ENCODE measurements at regions not wholly inside any gene's neighbourhood (a gene's known extent, or its start where the extent isn't known, plus 50 kb on each side); places are given as distances from the start of the nearest gene placed in this dataset.

GRCh38 chr10:109790647-109791046, 132.7 kb downstream of the XPNPEP1 start:
- Mint-ChIP-seq H3K9me3 (peaks cover 15 to 18% of the 10 kb centered on the region in 2 experiments), H3K36me3 (ENCODE audit: insufficient read depth in 1 of 3, low read depth in 3 of 3) (peaks cover 3 to 15% (median 7%) of the 10 kb centered on the region in 3 experiments), H3K27me3 (ENCODE audit: low read depth) (no peaks in the 10 kb centered on the region), H3K4me3 (no peak overlapping the region), H3K4me1 (no peaks in the 10 kb centered on the region), H3K27ac (no peak overlapping the region)
- no peak for DNase-seq
- Histone ChIP-seq H2AK5ac (ENCODE audit: insufficient read length, low read length) (no peak overlapping the region), H3K27me3 (ENCODE audit: insufficient read depth, low read length) (no peaks in the 10 kb centered on the region), H3K18ac (ENCODE audit: insufficient read length, low read depth, low read length) (no peak overlapping the region), H4K20me1 (ENCODE audit: control insufficient read depth, insufficient read depth, insufficient read length) (no peaks in the 10 kb centered on the region), H2BK5ac (ENCODE audit: insufficient read length, low read length) (no peak overlapping the region), H2AFZ (ENCODE audit: low read length) (no peak overlapping the region), H2BK20ac (ENCODE audit: low read depth, low read length, poor library complexity, severe bottlenecking) (no peak overlapping the region), H3K23me2 (ENCODE audit: insufficient read length, low read depth, low read length, poor library complexity, severe bottlenecking) (no peaks in the 10 kb centered on the region), H3K56ac (ENCODE audit: insufficient read length, low read depth, low read length) (no peak overlapping the region), H4K8ac (replicated peaks; ENCODE audit: insufficient read length, low read depth, low read length) (no peak overlapping the region), H3K79me2 (ENCODE audit: insufficient read depth, low read length) (no peaks in the 10 kb centered on the region), H3K14ac (ENCODE audit: insufficient read depth, low read length) (no peak overlapping the region), H3K4ac (ENCODE audit: low read depth, low read length) (no peak overlapping the region), H4K5ac (ENCODE audit: insufficient read length, low read depth, low read length) (no peak overlapping the region), H3K9me3 (ENCODE audit: control insufficient read depth, low read depth, low read length) (no peaks in the 10 kb centered on the region), H2BK12ac (ENCODE audit: insufficient read length, low read depth, low read length) (no peak overlapping the region), H4K91ac (ENCODE audit: insufficient read length, low read depth, low read length) (no peak overlapping the region), H2BK120ac (ENCODE audit: low read depth, low read length, poor library complexity, severe bottlenecking) (no peak overlapping the region), H2BK15ac (ENCODE audit: low read depth, low read length) (no peak overlapping the region), H3K4me1 (ENCODE audit: insufficient read depth, low read length) (no peaks in the 10 kb centered on the region), H3K9ac (ENCODE audit: extremely low read depth, insufficient read length, low read length) (no peak overlapping the region), H3K4me2 (ENCODE audit: insufficient read depth, insufficient read length, low read length) (no peak overlapping the region), H3K79me1 (ENCODE audit: insufficient read depth, low read depth, low read length, poor library complexity, severe bottlenecking) (no peaks in the 10 kb centered on the region), H3K27ac (ENCODE audit: insufficient read length, low read depth, low read length) (no peak overlapping the region), H3T11ph (ENCODE audit: low read length) (no peak overlapping the region), H3K23ac (ENCODE audit: insufficient read length, low read depth, low read length) (no peak overlapping the region)
- no CpG with 5 or more reads among the region's 4 CpGs for WGBS (ENCODE audit: extremely low coverage, insufficient read length, low lambda C conversion rate)
- no peak for TF ChIP-seq CTCF (conservative IDR thresholded peaks at IDR 0.05)

Measured in H9 (cell line).